PFSK-1 (cell line): ENCODE measurements at regions not wholly inside any gene's neighbourhood (a gene's known extent, or its start where the extent isn't known, plus 50 kb on each side); places are given as distances from the start of the nearest gene placed in this dataset.

Source experiments
- POLR2AphosphoS5 ChIP-seq: IDR thresholded peaks from 2 replicates; pipeline ENCODE4 v1.6.1; 2012; ENCODE audit warnings: low read depth, mild to moderate bottlenecking, control low read depth, low read length, moderate library complexity
- REST ChIP-seq, 2 experiments: IDR thresholded peaks; 2 replicates each; pipeline versions ENCODE4 v1.6.1 to v1.8.0; 2011 to 2012; ENCODE audit warnings: low read depth in 2 of 2, low read length in 2 of 2, control low read depth in 1 of 2, inconsistent platforms in 1 of 2, mild to moderate bottlenecking in 1 of 2, moderate library complexity in 1 of 2; ENCODE audit not compliant: insufficient read depth in 1 of 2
- SIN3A ChIP-seq: IDR thresholded peaks from 2 replicates; pipeline ENCODE4 v1.6.1; 2012; ENCODE audit warnings: mild to moderate bottlenecking, low read length, moderate library complexity, borderline replicate concordance; ENCODE audit not compliant: insufficient read depth
- TAF1 ChIP-seq: IDR thresholded peaks from 2 replicates; pipeline ENCODE4 v1.6.1; 2012; ENCODE audit warnings: low read length, control low read depth, borderline replicate concordance; ENCODE audit not compliant: insufficient read depth

GRCh38 chr6:154933181-154933827 lies 61.8 kb upstream of the TIAM2 start:
- TF ChIP-seq POLR2AphosphoS5 (no peak), SIN3A (no peak), TAF1 (no peak), REST (IDR thresholded peaks at IDR 0.05; ENCODE audit: insufficient read depth in 1 of 2, low read depth in 2 of 2, low read length in 2 of 2) (no peak)
